GM19238 (cell line): ENCODE measurements at regions not wholly inside any gene's neighbourhood (a gene's known extent, or its start where the extent isn't known, plus 50 kb on each side); places are given as distances from the start of the nearest gene placed in this dataset.

ENCODE experiments used
- DNase-seq: peaks from one replicate; pipeline ENCODE4 v3.0.0; 2011; ENCODE audit warnings: low spot score; ENCODE audit not compliant: insufficient read length

- DNase-seq = no peak
Measured at GRCh38 chr20:50390685-50391443, 119.3 kb upstream of the PTPN1 start.

GRCh38 chr20:50391444-50392137 lies 118.6 kb upstream of the PTPN1 start:
- no peak for DNase-seq

GRCh38 chr20:50392138-50392866 lies 117.9 kb upstream of the PTPN1 start:
- no peak for DNase-seq

GRCh38 chr20:50393242-50393641 lies 116.9 kb upstream of the PTPN1 start:
- no peak for DNase-seq

- DNase-seq = no peak
Measured at GRCh38 chr20:50393990-50394561, 116.1 kb upstream of the PTPN1 start.

- no peak for DNase-seq
Measured at GRCh38 chr20:50394569-50394968, 115.6 kb upstream of the PTPN1 start.

- DNase-seq = no peak
Measured at GRCh38 chr20:50395251-50395729, 114.9 kb upstream of the PTPN1 start.

- DNase-seq = no peak
Measured at GRCh38 chr20:50395914-50396488, 114.2 kb upstream of the PTPN1 start.

- DNase-seq = no peak
Measured at GRCh38 chr20:50396623-50397022, 113.6 kb upstream of the PTPN1 start.

GRCh38 chr20:50397058-50397457 lies 113.1 kb upstream of the PTPN1 start:
- no peak for DNase-seq

GRCh38 chr20:50398064-50398463 lies 112.1 kb upstream of the PTPN1 start:
- no peak for DNase-seq

GRCh38 chr20:50398471-50398820 lies 111.7 kb upstream of the PTPN1 start:
- no peak for DNase-seq

GRCh38 chr20:50398821-50399554 lies 111.2 kb upstream of the PTPN1 start:
- DNase-seq = no peak

- no peak for DNase-seq
Measured at GRCh38 chr20:50399555-50399916, 110.6 kb upstream of the PTPN1 start.

GRCh38 chr20:50399917-50400704 lies 110.1 kb upstream of the PTPN1 start:
- no peak for DNase-seq

- DNase-seq = no peak
Measured at GRCh38 chr20:50400705-50401586, 109.2 kb upstream of the PTPN1 start.

GRCh38 chr20:50401587-50402418 lies 108.4 kb upstream of the PTPN1 start:
- DNase-seq = no peak
